RPMI7951 (cell line): ENCODE measurements at regions not wholly inside any gene's neighbourhood (a gene's known extent, or its start where the extent isn't known, plus 50 kb on each side); places are given as distances from the start of the nearest gene placed in this dataset.

Source experiments
- DNase-seq: peaks from one replicate; pipeline ENCODE4 v3.0.0-alpha.2; 2012; ENCODE audit warnings: low read depth

GRCh38 chr18:25446972-25447371 is 95.0 kb upstream of the ZNF521 start:
- no peak for DNase-seq

GRCh38 chr18:25445430-25445829 is 93.5 kb upstream of the ZNF521 start:
- no peak for DNase-seq

GRCh38 chr18:25443776-25444175 is 91.8 kb upstream of the ZNF521 start:
- DNase-seq, result no peak

- DNase-seq, result no peak
Measured at GRCh38 chr18:25435149-25435782, 83.3 kb upstream of the ZNF521 start.

- DNase-seq, result no peak
Measured at GRCh38 chr18:25434745-25435144, 82.8 kb upstream of the ZNF521 start.

GRCh38 chr18:25433590-25433989 is 81.6 kb upstream of the ZNF521 start:
- no peak for DNase-seq

- DNase-seq, result peak; percentile 4
Measured at GRCh38 chr18:25425024-25425423, 73.1 kb upstream of the ZNF521 start.

GRCh38 chr18:25423760-25424159 is 71.8 kb upstream of the ZNF521 start:
- DNase-seq, result no peak

GRCh38 chr18:25423267-25423666 is 71.3 kb upstream of the ZNF521 start:
- DNase-seq, result no peak

GRCh38 chr18:25422230-25422629 is 70.3 kb upstream of the ZNF521 start:
- DNase-seq, result no peak

- no peak for DNase-seq
Measured at GRCh38 chr18:25420077-25420825, 68.3 kb upstream of the ZNF521 start.

GRCh38 chr18:25416374-25416773 is 64.4 kb upstream of the ZNF521 start:
- DNase-seq, result no peak

GRCh38 chr18:25409971-25410370 is 58.0 kb upstream of the ZNF521 start:
- no peak for DNase-seq

- DNase-seq, result no peak
Measured at GRCh38 chr18:25408293-25408692, 56.3 kb upstream of the ZNF521 start.
